Amniotic epithelial cell (primary cell): ENCODE measurements at regions not wholly inside any gene's neighbourhood (a gene's known extent, or its start where the extent isn't known, plus 50 kb on each side); places are given as distances from the start of the nearest gene placed in this dataset.

ENCODE experiments used
- DNase-seq: peaks from one replicate; pipeline ENCODE4 v3.0.0-alpha.2; 2010; ENCODE audit warnings: low read depth

- DNase-seq = no peak
Measured at GRCh38 chr9:89655990-89656657, 51.3 kb downstream of the GADD45G start.

GRCh38 chr9:89657295-89657694 lies 52.5 kb downstream of the GADD45G start:
- DNase-seq = no peak

- no peak for DNase-seq
Measured at GRCh38 chr9:89657765-89658164, 53.0 kb downstream of the GADD45G start.

- no peak for DNase-seq
Measured at GRCh38 chr9:89658401-89658800, 53.6 kb downstream of the GADD45G start.

- no peak for DNase-seq
Measured at GRCh38 chr9:89658931-89659330, 54.1 kb downstream of the GADD45G start.

- no peak for DNase-seq
Measured at GRCh38 chr9:89659473-89659872, 54.7 kb downstream of the GADD45G start.

GRCh38 chr9:89659891-89660685 lies 55.3 kb downstream of the GADD45G start:
- no peak for DNase-seq

GRCh38 chr9:89661391-89661949 lies 56.7 kb downstream of the GADD45G start:
- peak; percentile 2 for DNase-seq

- peak; percentile 86 for DNase-seq
Measured at GRCh38 chr9:89661956-89662717, 57.3 kb downstream of the GADD45G start.

GRCh38 chr9:89662718-89663613 lies 58.2 kb downstream of the GADD45G start:
- no peak for DNase-seq

GRCh38 chr9:89663614-89663970 lies 58.8 kb downstream of the GADD45G start:
- DNase-seq = no peak

GRCh38 chr9:89664010-89664409 lies 59.2 kb downstream of the GADD45G start:
- DNase-seq = no peak

GRCh38 chr9:89664896-89665329 lies 60.1 kb downstream of the GADD45G start:
- DNase-seq = no peak

- no peak for DNase-seq
Measured at GRCh38 chr9:89666364-89666763, 61.6 kb downstream of the GADD45G start.

- DNase-seq = no peak
Measured at GRCh38 chr9:89666950-89667349, 62.1 kb downstream of the GADD45G start.

- DNase-seq = no peak
Measured at GRCh38 chr9:89667726-89668125, 62.9 kb downstream of the GADD45G start.

GRCh38 chr9:89668216-89668865 lies 63.5 kb downstream of the GADD45G start:
- DNase-seq = peak; percentile 5

GRCh38 chr9:89668866-89669246 lies 64.0 kb downstream of the GADD45G start:
- no peak for DNase-seq

- DNase-seq = no peak
Measured at GRCh38 chr9:89669361-89669842, 64.6 kb downstream of the GADD45G start.

- no peak for DNase-seq
Measured at GRCh38 chr9:89670114-89670513, 65.3 kb downstream of the GADD45G start.
